Right renal pelvis (tissue), 4 donors: ENCODE measurements at regions not wholly inside any gene's neighbourhood (a gene's known extent, or its start where the extent isn't known, plus 50 kb on each side); places are given as distances from the start of the nearest gene placed in this dataset.

Experiments used
- DNase-seq, 4 donors: peaks; one replicate each; pipeline ENCODE4 v3.0.0-alpha.2; 2013; ENCODE audit warnings: low read depth in 4 of 4, low spot score in 3 of 4, missing footprints in 1 of 4

GRCh38 chr6:166106076-166106686, 61.5 kb downstream of the TBXT start:
- DNase-seq: peak; percentile 53 to 61 (median 57)

- DNase-seq: no peak
Measured at GRCh38 chr6:166105341-166106075, 62.1 kb downstream of the TBXT start.

- DNase-seq: no peak
Measured at GRCh38 chr6:166104872-166105271, 62.8 kb downstream of the TBXT start.

GRCh38 chr6:166104107-166104506, 63.5 kb downstream of the TBXT start:
- no peak for DNase-seq

GRCh38 chr6:166101819-166102419, 65.7 kb downstream of the TBXT start:
- DNase-seq: no peak

GRCh38 chr6:166097914-166098522, 69.6 kb downstream of the TBXT start:
- peak; percentile 51 to 69 (median 64) for DNase-seq

- DNase-seq: no peak
Measured at GRCh38 chr6:166087852-166088251, 79.8 kb downstream of the TBXT start.

GRCh38 chr6:166087246-166087645, 80.4 kb downstream of the TBXT start:
- DNase-seq: no peak

GRCh38 chr6:166085500-166085899, 82.2 kb downstream of the TBXT start:
- no peak for DNase-seq

GRCh38 chr6:166084951-166085350, 82.7 kb downstream of the TBXT start:
- DNase-seq: no peak

- DNase-seq: no peak
Measured at GRCh38 chr6:166079841-166080240, 87.8 kb downstream of the TBXT start.

GRCh38 chr6:166078294-166078693, 89.4 kb downstream of the TBXT start:
- no peak for DNase-seq

GRCh38 chr6:166076625-166077024, 91.0 kb downstream of the TBXT start:
- no peak for DNase-seq

GRCh38 chr6:166075925-166076324, 91.7 kb downstream of the TBXT start:
- no peak for DNase-seq

- DNase-seq: no peak
Measured at GRCh38 chr6:166075186-166075585, 92.5 kb downstream of the TBXT start.

GRCh38 chr6:166073082-166073481, 94.6 kb downstream of the TBXT start:
- DNase-seq: no peak

- DNase-seq: no peak
Measured at GRCh38 chr6:166068768-166069167, 98.9 kb downstream of the TBXT start.

GRCh38 chr6:166058064-166058739, 109.4 kb downstream of the TBXT start:
- DNase-seq: no peak

- no peak for DNase-seq
Measured at GRCh38 chr6:166057431-166057830, 110.2 kb downstream of the TBXT start.

GRCh38 chr6:166056637-166057036, 111.0 kb downstream of the TBXT start:
- DNase-seq: no peak

- DNase-seq: no peak
Measured at GRCh38 chr6:166055801-166056200, 111.8 kb downstream of the TBXT start.
